ENCODE measurements at regions not wholly inside any gene's neighbourhood (a gene's known extent, or its start where the extent isn't known, plus 50 kb on each side); places are given as distances from the start of the nearest gene placed in this dataset.

DNA sequence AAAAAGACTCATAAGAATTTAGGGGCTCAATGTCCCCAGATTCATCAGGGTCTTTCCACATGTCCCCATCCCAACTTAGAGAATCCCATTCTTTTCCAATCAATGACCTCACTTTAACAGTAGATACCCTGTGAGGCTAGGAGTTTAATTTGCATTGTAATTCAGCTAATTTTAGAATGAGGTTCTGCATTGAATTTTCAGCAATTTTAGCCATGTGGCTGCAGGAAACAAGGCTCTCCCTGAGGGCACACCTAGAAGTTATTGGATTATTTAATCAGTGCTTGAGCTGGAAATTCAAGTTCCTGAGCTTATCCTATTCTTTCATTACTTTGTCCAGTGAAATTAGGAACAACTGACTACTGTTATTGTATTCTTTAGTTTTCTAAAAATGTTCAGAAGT is 433.8 kb downstream of the ADAMTS20 start:
- DNase-seq: no peak
- TF ChIP-seq CTCF (IDR thresholded peaks at IDR 0.05) (no peak), POLR2A (IDR thresholded peaks at IDR 0.05) (no peak)
- Histone ChIP-seq H3K9me3 (no peaks in the 10 kb centered on the region), H3K4me3 (replicated peaks in 1 of 3) (no peak overlapping the region), H3K27me3 (no peaks in the 10 kb centered on the region), H3K27ac (no peak overlapping the region), H3K36me3 (no peaks in the 10 kb centered on the region), H3K4me1 (no peaks in the 10 kb centered on the region)
- intact Hi-C loops (cut with DNase I): no loop called here

DNA sequence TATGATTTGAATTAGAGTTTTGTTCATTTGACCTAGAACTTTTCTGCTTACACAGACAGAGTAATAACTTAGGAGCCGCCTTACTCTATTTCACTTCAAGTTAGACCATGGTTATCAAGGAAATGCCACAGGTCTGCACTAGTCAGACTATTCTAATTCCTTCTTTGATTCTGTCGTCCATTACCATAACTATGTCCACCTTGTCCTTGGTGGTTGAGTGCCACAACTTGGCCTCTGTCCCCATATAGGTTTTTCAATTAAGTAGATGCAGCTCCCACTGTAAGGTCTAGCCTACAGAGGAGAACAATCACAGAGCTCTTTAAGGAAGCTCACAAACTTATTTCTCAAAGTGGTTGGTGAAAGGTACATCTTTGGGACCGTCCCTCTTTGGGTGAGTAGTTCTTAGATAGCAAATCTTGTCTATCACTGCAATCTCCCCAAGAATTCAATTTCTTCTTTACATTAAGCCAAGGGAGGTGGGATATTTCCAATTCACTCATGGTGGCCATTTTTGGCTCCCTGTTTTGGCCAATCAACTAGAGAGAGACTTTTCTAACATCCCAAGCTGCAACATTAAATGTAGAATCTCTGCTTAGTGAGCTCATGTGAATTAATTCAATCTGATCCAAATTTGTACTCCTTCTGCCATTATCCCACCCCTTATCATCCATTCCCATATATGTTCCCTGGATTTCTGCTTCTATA is 434.6 kb downstream of the ADAMTS20 start:
- no peak for TF ChIP-seq CTCF (IDR thresholded peaks at IDR 0.05)
- no peak for TF ChIP-seq POLR2A (IDR thresholded peaks at IDR 0.05)
- intact Hi-C loops (cut with DNase I): no loop called here
- DNase-seq: no peak
- Histone ChIP-seq H3K36me3 (no peaks in the 10 kb centered on the region), H3K9me3 (no peaks in the 10 kb centered on the region), H3K4me3 (replicated peaks in 1 of 3) (no peak overlapping the region), H3K27me3 (no peaks in the 10 kb centered on the region), H3K4me1 (no peaks in the 10 kb centered on the region), H3K27ac (no peak overlapping the region)
- WGBS, 2 donors: 62 to 78% methylated on average over 3 of the region's 3 CpGs

DNA sequence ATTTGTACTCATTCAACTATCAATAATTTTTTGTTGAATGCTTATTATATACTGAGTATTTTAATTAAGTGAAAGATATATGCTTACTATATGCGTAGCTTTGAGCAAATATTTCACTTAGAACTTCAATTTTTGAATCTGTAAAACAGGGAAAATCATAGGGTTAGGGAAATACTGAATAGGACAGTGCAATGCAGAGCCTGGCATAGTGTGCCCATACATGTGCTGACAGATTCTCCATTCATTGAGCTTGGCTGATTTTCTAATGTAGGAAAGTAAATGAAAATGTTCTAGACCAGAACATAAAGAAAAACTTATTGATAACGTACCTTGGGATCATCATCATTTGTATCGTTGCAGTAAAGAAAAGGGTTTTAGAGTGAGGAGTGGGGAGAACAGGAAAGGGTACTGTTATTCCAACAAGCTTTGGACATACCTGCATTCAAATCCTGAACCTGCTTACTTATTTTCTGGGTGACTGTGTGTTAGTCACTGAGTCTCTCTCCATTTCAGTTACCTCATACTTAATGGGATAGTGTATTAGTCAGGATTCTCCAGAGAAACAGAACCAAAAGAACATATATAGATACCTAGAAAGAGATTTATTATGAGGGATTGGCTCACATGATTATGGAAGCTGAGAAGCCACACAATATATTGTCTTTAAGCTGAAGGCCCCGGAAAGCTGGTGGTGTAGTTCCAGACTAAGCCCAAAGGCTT is 436.4 kb downstream of the ADAMTS20 start:
- H3K27me3 ChIP-seq: no peaks in the 10 kb centered on the region
- TF ChIP-seq CTCF (IDR thresholded peaks at IDR 0.05): no peak
- TF ChIP-seq POLR2A (IDR thresholded peaks at IDR 0.05): no peak
- H3K4me3 ChIP-seq (replicated peaks in 1 of 3): no peak overlapping the region
- no peaks in the 10 kb centered on the region for H3K9me3 ChIP-seq
- no peaks in the 10 kb centered on the region for H3K36me3 ChIP-seq
- no peak for DNase-seq
- no peaks in the 10 kb centered on the region for H3K4me1 ChIP-seq
- H3K27ac ChIP-seq: no peak overlapping the region
- intact Hi-C loops (cut with DNase I): no loop called here
- 95% methylated on average over 4 of the region's 4 CpGs for WGBS, 2 donors

- intact Hi-C loops (cut with DNase I): no loop called here
- H3K27ac ChIP-seq: no peak overlapping the region
- TF ChIP-seq POLR2A (IDR thresholded peaks at IDR 0.05) (no peak), CTCF (IDR thresholded peaks at IDR 0.05) (no peak)
- no peaks in the 10 kb centered on the region for H3K27me3 ChIP-seq
- H3K36me3 ChIP-seq: no peaks in the 10 kb centered on the region
- no peaks in the 10 kb centered on the region for H3K9me3 ChIP-seq
- no peak overlapping the region for H3K4me3 ChIP-seq (replicated peaks in 1 of 3)
- DNase-seq: no peak
- 92 to 97% methylated on average over 3 of the region's 3 CpGs for WGBS, 2 donors
- H3K4me1 ChIP-seq: no peaks in the 10 kb centered on the region
Observed at GRCh38 chr12:43114316-43114715, 437.7 kb downstream of the ADAMTS20 start.

DNA sequence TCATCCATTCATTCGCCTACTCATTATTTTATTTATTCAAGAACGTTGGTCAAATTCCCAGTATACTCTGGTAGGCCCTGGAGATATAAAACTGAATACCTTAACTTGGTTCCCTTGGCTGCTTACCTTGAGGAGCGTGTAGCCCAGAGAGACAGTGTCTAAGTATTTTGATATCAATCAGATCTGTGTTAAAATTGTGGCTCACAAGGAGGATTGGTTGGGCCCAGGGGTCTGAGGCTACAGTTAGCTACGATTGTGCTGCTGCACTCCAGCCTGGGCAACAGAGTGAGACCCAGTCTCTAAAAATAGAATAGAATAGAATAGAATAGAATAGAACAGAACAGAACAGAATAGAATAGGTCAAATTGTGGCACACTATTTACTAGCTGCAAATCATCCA is 438.4 kb downstream of the ADAMTS20 start:
- TF ChIP-seq CTCF (IDR thresholded peaks at IDR 0.05): no peak
- no peak for TF ChIP-seq POLR2A (IDR thresholded peaks at IDR 0.05)
- no peak overlapping the region for H3K27ac ChIP-seq
- H3K36me3 ChIP-seq: no peaks in the 10 kb centered on the region
- no peaks in the 10 kb centered on the region for H3K4me1 ChIP-seq
- 74 to 78% methylated on average over 4 of the region's 4 CpGs for WGBS, 2 donors
- no peaks in the 10 kb centered on the region for H3K27me3 ChIP-seq
- H3K9me3 ChIP-seq: no peaks in the 10 kb centered on the region
- no peak for DNase-seq
- H3K4me3 ChIP-seq (replicated peaks in 1 of 3): no peak overlapping the region
- intact Hi-C loops (cut with DNase I): no loop called here
